ENCODE measurements at regions not wholly inside any gene's neighbourhood (a gene's known extent, or its start where the extent isn't known, plus 50 kb on each side); places are given as distances from the start of the nearest gene placed in this dataset.

GRCh38 chr10:36872702-36873393 is 252.6 kb upstream of the ANKRD30A start:
- H3K4me3 ChIP-seq (replicated peaks; ENCODE audit: low read depth, low read length), result no peak overlapping the region
- no peak for TF ChIP-seq CTCF (IDR thresholded peaks at IDR 0.05; ENCODE audit: low read length, missing control alignments)
- no peak for DNase-seq (ENCODE audit: low read depth)

GRCh38 chr10:36840788-36841187 is 284.6 kb upstream of the ANKRD30A start:
- peak; percentile 18 for DNase-seq (ENCODE audit: low read depth)
- H3K4me3 ChIP-seq (replicated peaks; ENCODE audit: low read depth, low read length), result no peak overlapping the region
- TF ChIP-seq CTCF (IDR thresholded peaks at IDR 0.05; ENCODE audit: low read length, missing control alignments), result no peak

- DNase-seq (ENCODE audit: low read depth), result no peak
- H3K4me3 ChIP-seq (replicated peaks; ENCODE audit: low read depth, low read length), result no peak overlapping the region
- no peak for TF ChIP-seq CTCF (IDR thresholded peaks at IDR 0.05; ENCODE audit: low read length, missing control alignments)
These were observed 288.0 kb upstream of the ANKRD30A start for GRCh38 chr10:36837416-36837815.

GRCh38 chr10:36819781-36820180 is 305.6 kb upstream of the ANKRD30A start:
- DNase-seq (ENCODE audit: low read depth), result no peak
- TF ChIP-seq CTCF (IDR thresholded peaks at IDR 0.05; ENCODE audit: low read length, missing control alignments), result no peak
- no peak overlapping the region for H3K4me3 ChIP-seq (replicated peaks; ENCODE audit: low read depth, low read length)

GRCh38 chr10:36817898-36818297 is 307.5 kb upstream of the ANKRD30A start:
- no peak for TF ChIP-seq CTCF (IDR thresholded peaks at IDR 0.05; ENCODE audit: low read length, missing control alignments)
- no peak overlapping the region for H3K4me3 ChIP-seq (replicated peaks; ENCODE audit: low read depth, low read length)
- no peak for DNase-seq (ENCODE audit: low read depth)

- no peak for TF ChIP-seq CTCF (IDR thresholded peaks at IDR 0.05; ENCODE audit: low read length, missing control alignments)
These were observed 316.6 kb upstream of the ANKRD30A start for GRCh38 chr10:36808625-36809362.

More at GRCh38 chr10:36808625-36809362, 316.6 kb upstream of the ANKRD30A start:
- no peak for DNase-seq (ENCODE audit: low read depth)
- H3K4me3 ChIP-seq (replicated peaks; ENCODE audit: low read depth, low read length), result no peak overlapping the region
